ENCODE measurements at regions not wholly inside any gene's neighbourhood (a gene's known extent, or its start where the extent isn't known, plus 50 kb on each side); places are given as distances from the start of the nearest gene placed in this dataset.

- H3K4me1 ChIP-seq: peaks cover 0 to 5% of the 10 kb centered on the region in 2 donors
- intact Hi-C loops (cut with DNase I; ENCODE audit: low total_unique reads): no loop called here
- no peaks in the 10 kb centered on the region for H3K27me3 ChIP-seq
- no peak overlapping the region for H3K4me3 ChIP-seq
- H3K27ac ChIP-seq: no peak overlapping the region
- no peak for DNase-seq
- no peaks in the 10 kb centered on the region for H3K36me3 ChIP-seq
- H3K9me3 ChIP-seq: no peaks in the 10 kb centered on the region
- no peak for TF ChIP-seq CTCF (IDR thresholded peaks at IDR 0.05)
- TF ChIP-seq POLR2A (IDR thresholded peaks at IDR 0.05): no peak
Observed at GRCh38 chr16:49019081-49019633, 262.5 kb downstream of the CBLN1 start.

DNA sequence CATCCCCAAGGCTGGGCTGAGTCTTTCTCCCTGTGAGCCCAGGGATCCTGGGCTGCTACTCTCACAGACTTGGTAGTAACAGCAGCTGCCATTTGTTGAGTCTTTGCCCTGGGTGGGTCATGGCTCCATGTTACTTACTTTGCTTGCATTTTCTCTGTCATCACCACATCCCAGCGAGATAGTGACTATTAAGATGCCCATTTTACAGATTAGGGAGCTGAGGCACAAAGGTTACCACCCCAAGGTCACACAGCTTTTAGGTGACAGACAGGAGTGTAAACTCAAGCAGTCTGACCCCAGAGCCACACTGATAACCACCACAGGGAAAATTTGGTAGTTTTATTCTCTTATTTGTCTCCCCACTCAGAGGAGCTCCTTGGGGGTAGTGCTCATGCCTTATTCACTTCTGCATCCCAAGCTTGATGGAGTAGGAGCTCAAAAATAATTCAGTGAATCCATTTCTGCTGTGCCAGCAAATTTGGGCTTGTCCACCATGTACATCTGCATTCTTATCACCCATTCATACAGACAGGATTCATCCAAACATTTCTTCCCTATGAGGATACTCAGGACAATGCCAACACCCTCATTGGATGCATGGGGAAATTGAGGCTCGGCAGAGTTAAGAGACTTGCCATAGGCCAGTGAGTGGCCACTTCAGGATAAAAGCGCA is 263.2 kb downstream of the CBLN1 start:
- TF ChIP-seq POLR2A (IDR thresholded peaks at IDR 0.05) (no peak), CTCF (IDR thresholded peaks at IDR 0.05) (no peak)
- no peak overlapping the region for H3K27ac ChIP-seq
- intact Hi-C loops (cut with DNase I; ENCODE audit: low total_unique reads): no loop called here
- H3K4me1 ChIP-seq: peaks cover 0 to 5% of the 10 kb centered on the region in 2 donors
- H3K27me3 ChIP-seq: no peaks in the 10 kb centered on the region
- H3K9me3 ChIP-seq: no peaks in the 10 kb centered on the region
- H3K36me3 ChIP-seq: no peaks in the 10 kb centered on the region
- DNase-seq: no peak
- no peak overlapping the region for H3K4me3 ChIP-seq

GRCh38 chr16:49017501-49017900 is 264.1 kb downstream of the CBLN1 start:
- H3K9me3 ChIP-seq: no peaks in the 10 kb centered on the region
- H3K27ac ChIP-seq: no peak overlapping the region
- peaks cover 0 to 5% of the 10 kb centered on the region in 2 donors for H3K4me1 ChIP-seq
- no peaks in the 10 kb centered on the region for H3K27me3 ChIP-seq
- TF ChIP-seq CTCF (IDR thresholded peaks at IDR 0.05): no peak
- TF ChIP-seq POLR2A (IDR thresholded peaks at IDR 0.05): no peak
- no peak overlapping the region for H3K4me3 ChIP-seq
- no peak for DNase-seq
- H3K36me3 ChIP-seq: no peaks in the 10 kb centered on the region
- intact Hi-C loops (cut with DNase I; ENCODE audit: low total_unique reads): no loop called here

GRCh38 chr16:49016461-49016860 is 265.2 kb downstream of the CBLN1 start:
- Histone ChIP-seq H3K36me3 (no peaks in the 10 kb centered on the region), H3K4me1 (peaks cover 0 to 5% of the 10 kb centered on the region in 2 donors), H3K9me3 (no peaks in the 10 kb centered on the region), H3K4me3 (no peak overlapping the region), H3K27ac (no peak overlapping the region), H3K27me3 (no peaks in the 10 kb centered on the region)
- intact Hi-C loops (cut with DNase I; ENCODE audit: low total_unique reads): no loop called here
- TF ChIP-seq CTCF (IDR thresholded peaks at IDR 0.05) (no peak), POLR2A (IDR thresholded peaks at IDR 0.05) (no peak)
- no peak for DNase-seq

DNA sequence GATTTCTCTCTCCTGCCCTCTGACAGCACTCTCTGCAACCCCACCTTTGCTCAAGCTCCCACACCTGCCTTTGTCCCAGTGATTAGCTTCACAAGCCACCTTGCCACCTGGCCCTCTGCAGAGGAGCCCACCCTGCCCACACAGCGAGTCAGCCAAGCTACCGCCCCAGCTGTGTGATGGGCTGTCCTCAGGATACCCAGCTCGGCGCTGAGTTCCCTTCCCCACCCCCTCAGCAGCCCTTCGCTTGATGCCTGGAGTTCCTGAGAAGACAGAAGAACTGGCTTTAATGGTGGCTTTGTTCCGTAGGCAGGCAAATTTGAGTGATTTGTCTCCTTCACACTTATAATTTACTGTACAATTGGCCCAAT is 266.4 kb downstream of the CBLN1 start:
- no peaks in the 10 kb centered on the region for H3K27me3 ChIP-seq
- intact Hi-C loops (cut with DNase I; ENCODE audit: low total_unique reads): no loop called here
- peaks cover 0 to 12% of the 10 kb centered on the region in 2 donors for H3K4me1 ChIP-seq
- H3K27ac ChIP-seq: no peak overlapping the region
- no peaks in the 10 kb centered on the region for H3K36me3 ChIP-seq
- H3K4me3 ChIP-seq: no peak overlapping the region
- H3K9me3 ChIP-seq: no peaks in the 10 kb centered on the region
- no peak for DNase-seq
- TF ChIP-seq CTCF (IDR thresholded peaks at IDR 0.05) (no peak), POLR2A (IDR thresholded peaks at IDR 0.05) (no peak)

Data from uterus (tissue), 3 donors.